ENCODE measurements at regions not wholly inside any gene's neighbourhood (a gene's known extent, or its start where the extent isn't known, plus 50 kb on each side); places are given as distances from the start of the nearest gene placed in this dataset.
"Not testable (repeated sequence)": the region's sequence is repeated elsewhere in the genome, so short reads cannot be mapped to it uniquely, and the experiment has no call there.

DNA sequence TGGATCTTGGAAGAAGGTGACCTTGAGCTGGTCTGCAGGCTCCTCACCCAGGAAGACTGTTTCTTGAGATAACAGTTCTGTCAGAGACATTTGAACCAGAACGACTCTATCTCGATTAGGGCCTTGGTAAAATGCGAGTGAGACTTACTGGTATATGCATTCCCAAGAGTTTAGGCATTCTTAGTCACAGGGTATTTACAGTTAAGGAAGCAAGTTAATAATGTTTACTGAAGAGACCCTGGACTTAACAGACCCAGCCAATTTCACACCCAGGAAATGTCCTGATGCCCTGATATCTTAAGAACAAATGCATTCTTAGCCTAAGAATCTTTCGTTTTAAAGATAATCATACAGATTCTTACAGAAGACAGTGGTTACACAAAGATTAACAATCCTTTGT lies 1867.2 kb upstream of the C9orf72 start:
- Histone ChIP-seq H3K27ac (no peak overlapping the region), H3K36me3 (no peaks in the 10 kb centered on the region), H3K4me3 (no peak overlapping the region), H3K9me3 (peaks cover 0 to 5% (median 0%) of the 10 kb centered on the region in 11 donors), H3K27me3 (no peaks in the 10 kb centered on the region), H3K4me1 (no peaks in the 10 kb centered on the region)
- no peak for ATAC-seq
- TF ChIP-seq, protein P1, sequence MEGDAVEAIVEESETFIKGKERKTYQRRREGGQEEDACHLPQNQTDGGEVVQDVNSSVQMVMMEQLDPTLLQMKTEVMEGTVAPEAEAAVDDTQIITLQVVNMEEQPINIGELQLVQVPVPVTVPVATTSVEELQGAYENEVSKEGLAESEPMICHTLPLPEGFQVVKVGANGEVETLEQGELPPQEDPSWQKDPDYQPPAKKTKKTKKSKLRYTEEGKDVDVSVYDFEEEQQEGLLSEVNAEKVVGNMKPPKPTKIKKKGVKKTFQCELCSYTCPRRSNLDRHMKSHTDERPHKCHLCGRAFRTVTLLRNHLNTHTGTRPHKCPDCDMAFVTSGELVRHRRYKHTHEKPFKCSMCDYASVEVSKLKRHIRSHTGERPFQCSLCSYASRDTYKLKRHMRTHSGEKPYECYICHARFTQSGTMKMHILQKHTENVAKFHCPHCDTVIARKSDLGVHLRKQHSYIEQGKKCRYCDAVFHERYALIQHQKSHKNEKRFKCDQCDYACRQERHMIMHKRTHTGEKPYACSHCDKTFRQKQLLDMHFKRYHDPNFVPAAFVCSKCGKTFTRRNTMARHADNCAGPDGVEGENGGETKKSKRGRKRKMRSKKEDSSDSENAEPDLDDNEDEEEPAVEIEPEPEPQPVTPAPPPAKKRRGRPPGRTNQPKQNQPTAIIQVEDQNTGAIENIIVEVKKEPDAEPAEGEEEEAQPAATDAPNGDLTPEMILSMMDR (IDR thresholded peaks at IDR 0.05): no peak
- WGBS, 2 donors: 72 to 77% methylated on average over 4 of the region's 4 CpGs
- no peak for DNase-seq
- intact Hi-C loops (cut with DNase I): no loop called here

DNA sequence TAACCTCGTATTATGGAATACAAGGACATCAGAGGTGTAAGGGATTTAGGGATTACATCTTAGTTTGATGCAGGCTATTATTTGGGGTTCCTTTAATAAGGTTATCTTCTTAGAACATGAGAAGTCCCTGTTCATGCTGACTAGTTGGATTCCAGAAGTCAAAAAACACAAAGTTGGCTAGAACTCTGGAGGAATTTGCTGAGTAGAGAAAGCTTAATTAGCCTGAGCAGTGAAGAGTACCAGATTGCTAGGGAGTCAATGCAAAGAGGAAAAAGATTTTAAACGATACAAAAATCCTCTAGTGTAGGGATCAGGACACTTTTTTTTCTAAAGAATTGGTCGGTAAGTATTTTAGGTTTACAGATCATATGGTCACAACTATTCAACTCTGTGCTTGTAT lies 1872.5 kb upstream of the C9orf72 start:
- no peak for DNase-seq
- no peaks in the 10 kb centered on the region for H3K36me3 ChIP-seq
- TF ChIP-seq, protein P1 (IDR thresholded peaks at IDR 0.05): no peak
- ATAC-seq: no peak
- no peak overlapping the region for H3K27ac ChIP-seq
- no peaks in the 10 kb centered on the region for H3K4me1 ChIP-seq
- H3K4me3 ChIP-seq: no peak overlapping the region
- H3K9me3 ChIP-seq: peaks cover 0 to 13% (median 0%) of the 10 kb centered on the region in 11 donors
- H3K27me3 ChIP-seq: no peaks in the 10 kb centered on the region
- 57 to 72% methylated on average over 3 of the region's 3 CpGs for WGBS, 2 donors
- intact Hi-C loops (cut with DNase I): no loop called here

DNA sequence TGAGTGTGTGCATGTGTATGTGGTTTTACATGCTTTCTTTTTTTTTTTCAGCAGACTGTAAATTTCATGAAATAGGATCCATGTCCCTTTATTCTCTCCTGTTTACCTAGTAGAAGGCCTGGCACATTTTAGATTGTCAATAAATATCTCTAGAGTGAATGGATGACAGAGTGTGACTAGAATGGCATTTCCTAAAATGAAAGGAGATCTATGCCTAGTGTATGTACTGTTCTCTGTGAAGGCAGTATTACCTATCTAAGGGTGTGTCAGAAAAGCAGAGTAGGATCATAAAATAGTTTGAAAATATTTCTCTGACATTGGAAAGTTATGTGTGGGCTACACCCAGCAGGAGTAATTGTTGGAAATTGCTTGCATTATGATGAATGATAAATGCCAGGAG lies 1876.0 kb upstream of the C9orf72 start:
- no peak for DNase-seq
- no peak overlapping the region for H3K27ac ChIP-seq
- no peak for ATAC-seq
- no peaks in the 10 kb centered on the region for H3K4me1 ChIP-seq
- H3K36me3 ChIP-seq: no peaks in the 10 kb centered on the region
- H3K4me3 ChIP-seq: no peak overlapping the region
- no peaks in the 10 kb centered on the region for H3K27me3 ChIP-seq
- intact Hi-C loops (cut with DNase I): no loop called here
- H3K9me3 ChIP-seq: peaks cover 0 to 15% (median 0%) of the 10 kb centered on the region in 11 donors
- TF ChIP-seq, protein P1 (IDR thresholded peaks at IDR 0.05): no peak

DNA sequence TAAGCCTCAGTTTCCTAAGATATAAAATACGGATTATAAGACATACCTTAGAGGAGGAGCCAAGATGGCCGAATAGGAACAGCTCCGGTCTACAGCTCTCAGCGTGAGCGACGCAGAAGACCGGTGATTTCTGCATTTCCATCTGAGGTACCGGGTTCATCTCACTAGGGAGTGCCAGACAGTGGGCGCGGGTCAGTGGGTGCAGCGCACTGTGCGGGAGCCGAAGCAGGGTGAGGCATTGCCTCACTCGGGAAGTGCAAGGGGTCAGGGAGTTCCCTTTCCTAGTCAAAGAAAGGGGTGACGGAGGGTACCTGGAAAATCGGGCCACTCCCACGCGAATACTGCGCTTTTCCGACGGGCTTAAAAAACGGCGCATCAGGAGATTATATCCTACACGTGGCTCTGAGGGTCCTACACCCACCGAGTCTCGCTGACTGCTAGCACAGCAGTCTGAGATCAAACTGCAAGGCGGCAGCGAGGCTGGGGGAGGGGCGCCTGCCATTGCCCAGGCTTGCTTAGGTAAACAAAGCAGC lies 1877.1 kb upstream of the C9orf72 start:
- WGBS, 2 donors: 86 to 89% methylated on average over 27 to 29 of the region's 29 CpGs
- H3K4me1 ChIP-seq; H3K36me3 ChIP-seq; H3K27me3 ChIP-seq; DNase-seq; ATAC-seq; H3K27ac ChIP-seq; intact Hi-C loops (cut with DNase I); H3K4me3 ChIP-seq: not testable (repeated sequence)
- H3K9me3 ChIP-seq: peaks cover 0 to 15% (median 0%) of the 10 kb centered on the region in 11 donors

DNA sequence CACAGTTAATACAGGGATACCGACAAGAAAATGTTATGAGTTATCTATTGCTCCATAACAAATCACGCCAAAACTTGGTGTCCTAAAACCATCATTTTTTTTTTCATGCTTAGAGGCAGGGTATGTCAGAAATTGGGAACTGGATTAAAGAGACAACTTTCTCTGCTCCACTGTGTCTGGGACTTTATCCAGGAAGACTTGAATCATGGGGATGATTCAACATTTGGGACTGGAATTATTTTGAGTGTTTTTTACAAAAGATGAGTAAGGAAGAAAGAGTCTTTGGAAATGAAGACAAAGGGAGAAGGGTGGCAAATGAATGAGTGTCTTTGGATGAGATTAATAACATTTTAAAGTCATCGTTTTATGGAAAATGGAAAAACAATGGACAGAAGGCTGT lies 1883.7 kb upstream of the C9orf72 start:
- no peak for DNase-seq
- no peaks in the 10 kb centered on the region for H3K27me3 ChIP-seq
- H3K4me3 ChIP-seq: no peak overlapping the region
- no peak overlapping the region for H3K27ac ChIP-seq
- H3K4me1 ChIP-seq: no peaks in the 10 kb centered on the region
- peaks cover 0 to 53% (median 0%) of the 10 kb centered on the region in 11 donors for H3K9me3 ChIP-seq
- H3K36me3 ChIP-seq: no peaks in the 10 kb centered on the region
- 87 to 88% methylated on average over 3 of the region's 3 CpGs for WGBS, 2 donors
- no peak for ATAC-seq
- TF ChIP-seq, protein P1 (IDR thresholded peaks at IDR 0.05): no peak
- intact Hi-C loops (cut with DNase I): no loop called here
